Gastrocnemius medialis (tissue), 4 donors: ENCODE measurements at regions not wholly inside any gene's neighbourhood (a gene's known extent, or its start where the extent isn't known, plus 50 kb on each side); places are given as distances from the start of the nearest gene placed in this dataset.

ENCODE experiments used
- ATAC-seq, 2 donors: fragments of 150-250 bp; one replicate each; pipeline ENCODE4 v1.9.1; 2016
- DNase-seq, 2 donors: peaks; one replicate each; pipeline ENCODE4 v3.0.0-alpha.2; 2019
- H3K27ac ChIP-seq, 4 donors: fragments of 200-600 bp; sonication (generic); 1 replicate in 1 of 4; 2 replicates in 3 of 4; pipeline ENCODE4 v1.5.1; 2016 to 2018; ENCODE audit warnings: mild to moderate bottlenecking in 2 of 4, moderate library complexity in 1 of 4
- H3K27me3 ChIP-seq, 3 donors: fragments of 200-600 bp; sonication (generic) in 2 of 3; 1 replicate in 1 of 3; 2 replicates in 2 of 3; pipeline versions ENCODE4 v1.5.1 to v1.6.0; 2016 to 2019; ENCODE audit warnings: mild to moderate bottlenecking in 1 of 3, moderate library complexity in 1 of 3
- H3K36me3 ChIP-seq, 2 donors: fragments of 200-600 bp; sonication (generic) in 1 of 2; one replicate each; pipeline ENCODE4 v1.5.1; 2017 to 2018
- H3K4me1 ChIP-seq, 2 donors: fragments of 200-600 bp; sonication (generic) in 1 of 2; one replicate each; pipeline ENCODE4 v1.5.1; 2016 to 2017; ENCODE audit warnings: mild to moderate bottlenecking in 2 of 2
- H3K4me3 ChIP-seq, 4 donors: fragments of 200-600 bp; sonication (generic) in 3 of 4; 1 replicate in 1 of 4; 2 replicates in 3 of 4; pipeline ENCODE4 v1.5.1; 2016 to 2019; ENCODE audit warnings: mild to moderate bottlenecking in 2 of 4
- H3K9me3 ChIP-seq, 3 donors: fragments of 200-600 bp; sonication (generic) in 2 of 3; 1 replicate in 1 of 3; 2 replicates in 2 of 3; pipeline ENCODE4 v1.5.1; 2016 to 2019
- POLR2A ChIP-seq, 2 donors: fragments of 450-650 bp; IDR thresholded peaks; one replicate each; pipeline ENCODE4 v1.6.1; 2017; ENCODE audit warnings: antibody characterized with exemption in 2 of 2, mild to moderate bottlenecking in 2 of 2, moderate library complexity in 2 of 2
- in situ Hi-C, 4 donors: fragments of 200-750 bp; cut with MboI; loops; one replicate each; pipeline versions ENCODE4 v1.15.0 to v1.8.0; 2017; ENCODE audit warnings: low sequenced_read_pairs in 4 of 4
- intact Hi-C: fragments of 100-400 bp; cut with DNase I; formaldehyde crosslinking; loops from one replicate; pipeline ENCODE4 v1.15.1; 2023; ENCODE audit warnings: low total_unique reads
- TF ChIP-seq, protein P1 (sequence below), 5 experiments: fragments of 450-650 bp in 3 of 5; fragments of 200-600 bp in 2 of 5; sonication (generic) in 2 of 5; IDR thresholded peaks in 4 of 5; conservative IDR thresholded peaks in 1 of 5; 1 replicate in 4 of 5; 2 replicates in 1 of 5; pipeline ENCODE4 v1.5.1; 2016 to 2019; ENCODE audit warnings: antibody characterized with exemption in 5 of 5, mild to moderate bottlenecking in 3 of 5, moderate library complexity in 3 of 5

DNA sequence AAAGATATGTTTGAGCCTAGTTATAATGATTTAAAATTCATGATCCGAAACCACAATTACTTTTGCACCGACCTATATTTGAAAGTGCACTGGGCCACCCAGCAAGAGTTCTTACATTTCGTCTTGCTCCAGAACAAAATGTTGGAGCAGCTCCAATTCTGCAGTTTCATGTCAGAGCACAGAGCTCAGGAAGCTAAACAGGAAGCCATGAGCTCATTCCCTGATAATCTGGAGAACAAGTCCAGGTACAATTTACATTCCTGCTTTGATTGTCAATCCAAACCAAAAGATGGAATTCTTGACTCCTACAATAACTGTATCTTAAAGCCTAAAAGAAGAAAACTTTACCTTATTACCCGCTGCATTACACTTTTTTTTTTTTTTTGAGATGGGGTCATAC lies 131.8 kb downstream of the KCTD12 start:
- H3K9me3 ChIP-seq: no peaks in the 10 kb centered on the region
- peak; percentile 61 to 69 for ATAC-seq
- in situ Hi-C loops: no loop called here
- no peaks in the 10 kb centered on the region for H3K27me3 ChIP-seq
- intact Hi-C loops: no loop called here
- no peak overlapping the region for H3K4me3 ChIP-seq
- DNase-seq: peak in 1 of 2 donors; percentile 10
- peak overlapping the region; percentile 43 to 71 (median 58) for H3K27ac ChIP-seq
- no peaks in the 10 kb centered on the region for H3K4me1 ChIP-seq
- no peaks in the 10 kb centered on the region for H3K36me3 ChIP-seq
- TF ChIP-seq POLR2A (IDR thresholded peaks at IDR 0.05): no peak
- TF ChIP-seq, protein P1, sequence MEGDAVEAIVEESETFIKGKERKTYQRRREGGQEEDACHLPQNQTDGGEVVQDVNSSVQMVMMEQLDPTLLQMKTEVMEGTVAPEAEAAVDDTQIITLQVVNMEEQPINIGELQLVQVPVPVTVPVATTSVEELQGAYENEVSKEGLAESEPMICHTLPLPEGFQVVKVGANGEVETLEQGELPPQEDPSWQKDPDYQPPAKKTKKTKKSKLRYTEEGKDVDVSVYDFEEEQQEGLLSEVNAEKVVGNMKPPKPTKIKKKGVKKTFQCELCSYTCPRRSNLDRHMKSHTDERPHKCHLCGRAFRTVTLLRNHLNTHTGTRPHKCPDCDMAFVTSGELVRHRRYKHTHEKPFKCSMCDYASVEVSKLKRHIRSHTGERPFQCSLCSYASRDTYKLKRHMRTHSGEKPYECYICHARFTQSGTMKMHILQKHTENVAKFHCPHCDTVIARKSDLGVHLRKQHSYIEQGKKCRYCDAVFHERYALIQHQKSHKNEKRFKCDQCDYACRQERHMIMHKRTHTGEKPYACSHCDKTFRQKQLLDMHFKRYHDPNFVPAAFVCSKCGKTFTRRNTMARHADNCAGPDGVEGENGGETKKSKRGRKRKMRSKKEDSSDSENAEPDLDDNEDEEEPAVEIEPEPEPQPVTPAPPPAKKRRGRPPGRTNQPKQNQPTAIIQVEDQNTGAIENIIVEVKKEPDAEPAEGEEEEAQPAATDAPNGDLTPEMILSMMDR (IDR thresholded peaks at IDR 0.05 in 4 of 5, conservative IDR thresholded peaks at IDR 0.05 in 1 of 5): no peak

DNA sequence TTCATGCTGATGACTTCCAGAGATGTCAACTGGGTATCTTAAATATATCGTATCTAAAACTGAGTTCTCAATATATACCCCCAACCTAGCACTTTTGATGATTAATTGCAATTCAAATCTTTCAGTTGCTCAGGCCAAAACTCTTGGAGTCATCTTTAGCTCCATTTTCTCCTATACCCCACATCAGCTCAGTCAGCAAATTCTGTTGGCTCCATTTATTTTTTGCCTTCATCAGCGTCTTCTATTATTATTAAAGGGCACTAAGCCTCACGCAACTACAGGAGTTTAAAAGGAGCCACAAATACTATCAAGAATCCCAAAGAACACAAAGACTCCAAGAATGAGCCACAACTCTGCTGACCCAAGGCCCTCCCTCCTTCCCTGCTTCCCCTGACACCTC lies 134.9 kb downstream of the KCTD12 start:
- TF ChIP-seq, protein P1 (IDR thresholded peaks at IDR 0.05 in 4 of 5, conservative IDR thresholded peaks at IDR 0.05 in 1 of 5): no peak
- no peak for TF ChIP-seq POLR2A (IDR thresholded peaks at IDR 0.05)
- in situ Hi-C loops: no loop called here

DNA sequence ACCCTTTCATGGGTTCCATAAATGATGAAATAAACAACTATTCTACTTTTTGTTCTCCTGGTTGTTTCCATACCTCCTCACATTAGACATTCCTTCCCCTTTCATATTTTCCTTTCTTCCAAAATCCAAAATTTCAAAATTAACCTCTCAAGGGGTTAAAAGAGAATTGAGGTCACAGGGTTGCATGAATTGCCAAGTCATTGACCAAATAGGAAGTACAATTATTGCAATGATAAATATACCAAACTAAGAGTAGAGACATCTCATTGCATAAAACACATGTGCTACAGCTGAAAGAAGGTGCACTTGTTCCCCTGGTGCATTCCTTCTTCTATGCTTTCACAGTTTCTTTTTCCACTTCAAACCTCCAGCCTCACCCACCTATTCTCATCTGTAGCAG lies 136.1 kb downstream of the KCTD12 start:
- ATAC-seq (no peak), DNase-seq (no peak)
- Histone ChIP-seq H3K27me3 (no peaks in the 10 kb centered on the region), H3K36me3 (no peaks in the 10 kb centered on the region), H3K4me1 (no peaks in the 10 kb centered on the region), H3K9me3 (no peaks in the 10 kb centered on the region), H3K27ac (no peak overlapping the region), H3K4me3 (no peak overlapping the region)
- intact Hi-C loops: no loop called here
- in situ Hi-C loops: no loop called here
- TF ChIP-seq, protein P1 (IDR thresholded peaks at IDR 0.05 in 4 of 5, conservative IDR thresholded peaks at IDR 0.05 in 1 of 5): no peak
- no peak for TF ChIP-seq POLR2A (IDR thresholded peaks at IDR 0.05)

More for the DNA sequence above, 134.9 kb downstream of the KCTD12 start:
- DNase-seq (no peak), ATAC-seq (no peak)
- Histone ChIP-seq H3K27me3 (no peaks in the 10 kb centered on the region), H3K4me3 (no peak overlapping the region), H3K9me3 (no peaks in the 10 kb centered on the region), H3K27ac (no peak overlapping the region), H3K36me3 (no peaks in the 10 kb centered on the region), H3K4me1 (no peaks in the 10 kb centered on the region)
- intact Hi-C loops: no loop called here

DNA sequence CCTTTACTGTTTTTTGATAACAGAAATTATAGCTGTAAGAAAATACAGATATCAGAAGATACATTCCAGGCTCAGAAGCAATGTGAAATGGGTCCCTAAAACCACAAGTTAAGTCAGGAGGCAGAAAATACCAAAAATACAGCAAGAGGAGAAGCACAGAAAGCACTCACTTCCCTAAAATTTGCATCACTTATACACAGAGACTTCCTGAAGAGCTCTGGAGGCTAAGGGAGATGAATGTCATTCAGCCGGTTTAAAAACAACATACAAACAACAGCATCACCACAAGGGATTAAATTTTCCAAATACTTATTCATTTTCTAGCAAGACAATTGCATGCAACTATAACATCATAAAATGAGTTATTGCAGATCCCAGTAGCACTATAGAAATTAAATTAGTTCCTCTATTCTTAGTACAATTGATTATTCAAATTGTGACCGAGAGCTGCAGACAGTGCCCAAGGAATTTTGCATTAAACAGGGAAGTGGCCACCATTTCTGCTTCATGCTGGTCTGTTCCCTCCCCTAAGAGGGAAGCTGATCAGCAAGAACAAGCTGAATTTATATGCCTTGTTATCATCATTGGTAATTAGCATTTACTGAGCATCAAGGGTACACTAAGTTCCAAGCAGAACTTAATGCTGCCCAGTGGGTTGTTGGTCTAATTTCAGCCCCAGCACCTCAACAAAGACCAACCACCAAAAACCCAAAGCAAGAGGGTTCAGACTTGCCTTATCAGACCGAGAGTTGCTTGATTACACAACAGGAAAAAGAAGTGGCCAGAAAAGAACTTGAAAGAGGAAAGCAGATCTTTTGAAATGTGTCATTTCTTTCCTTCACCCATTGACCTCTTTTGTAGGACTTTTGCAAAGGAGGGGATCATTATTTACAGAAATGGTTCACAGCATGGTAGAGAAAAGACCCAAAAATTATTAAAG lies 140.7 kb downstream of the KCTD12 start:
- ATAC-seq: no peak
- intact Hi-C loops: no loop called here
- Histone ChIP-seq H3K27me3 (no peaks in the 10 kb centered on the region), H3K36me3 (no peaks in the 10 kb centered on the region), H3K27ac (no peak overlapping the region), H3K4me3 (no peak overlapping the region), H3K9me3 (no peaks in the 10 kb centered on the region), H3K4me1 (no peaks in the 10 kb centered on the region)
- in situ Hi-C loops: no loop called here
- TF ChIP-seq, protein P1 (IDR thresholded peaks at IDR 0.05 in 4 of 5, conservative IDR thresholded peaks at IDR 0.05 in 1 of 5): no peak
- TF ChIP-seq POLR2A (IDR thresholded peaks at IDR 0.05): no peak
- no peak for DNase-seq
